OCI-LY7 (cell line): ENCODE measurements at regions not wholly inside any gene's neighbourhood (a gene's known extent, or its start where the extent isn't known, plus 50 kb on each side); places are given as distances from the start of the nearest gene placed in this dataset.

Experiments used
- CTCF ChIP-seq: fragments of 200-600 bp; sonication (generic); conservative IDR thresholded peaks from 2 replicates; pipeline ENCODE4 v1.5.1; 2014; ENCODE audit warnings: mild to moderate bottlenecking, antibody characterized with exemption, low read length, moderate library complexity, mixed read lengths
- EZH2phosphoT487 ChIP-seq: fragments of 200-600 bp; sonication (generic); IDR thresholded peaks from 2 replicates; pipeline ENCODE4 v1.6.1; 2018; ENCODE audit warnings: low read depth, borderline replicate concordance, mild to moderate bottlenecking, mixed run types, antibody characterized with exemption, low read length, moderate library complexity, mixed read lengths

GRCh38 chrX:45267007-45267406 is 66.3 kb upstream of the DIPK2B start:
- no peak for TF ChIP-seq CTCF
- no peak for TF ChIP-seq EZH2phosphoT487
